ENCODE measurements at regions not wholly inside any gene's neighbourhood (a gene's known extent, or its start where the extent isn't known, plus 50 kb on each side); places are given as distances from the start of the nearest gene placed in this dataset.

GRCh38 chr1:218640173-218640572 lies 295.0 kb downstream of the TGFB2 start:
- no peak for TF ChIP-seq CTCF (IDR thresholded peaks at IDR 0.05; ENCODE audit: low read depth, low read length)
- TF ChIP-seq POLR2A (IDR thresholded peaks at IDR 0.05; ENCODE audit: extremely low read depth, insufficient read length): no peak

Measured in NB4 (cell line).